Mucosa of descending colon (tissue), 3 donors: ENCODE measurements at regions not wholly inside any gene's neighbourhood (a gene's known extent, or its start where the extent isn't known, plus 50 kb on each side); places are given as distances from the start of the nearest gene placed in this dataset.
A peak's percentile ranks its signal among the peaks of the same experiment; 100 is the strongest.

ENCODE experiments used
- ATAC-seq: fragments of 200-7000 bp; cut with Tn5 transposase; one replicate; pipeline ENCODE4 v1.9.1; 2020; ENCODE audit warnings: mild to moderate bottlenecking, moderate library complexity
- DNase-seq, 3 donors: peaks; one replicate each; pipeline ENCODE4 v3.0.0-alpha.2; 2020
- H3K36me3 ChIP-seq: fragments of 200-600 bp; one replicate; pipeline ENCODE4 v1.8.0; 2021; ENCODE audit warnings: low read depth, mild to moderate bottlenecking
- H3K4me1 ChIP-seq: fragments of 200-600 bp; one replicate; pipeline ENCODE4 v1.8.0; 2021; ENCODE audit warnings: low read depth, mild to moderate bottlenecking
- H3K4me3 ChIP-seq: fragments of 200-600 bp; one replicate; pipeline ENCODE4 v1.8.0; 2021; ENCODE audit warnings: mild to moderate bottlenecking
- H3K9me3 ChIP-seq: fragments of 200-600 bp; one replicate; pipeline ENCODE4 v1.8.0; 2021; ENCODE audit warnings: mild to moderate bottlenecking
- CTCF ChIP-seq: fragments of 200-600 bp; IDR thresholded peaks from one replicate; pipeline ENCODE4 v1.8.0; 2022; ENCODE audit warnings: antibody characterized with exemption, mild to moderate bottlenecking
- intact Hi-C, 2 donors: fragments of 100-400 bp; cut with DNase I in 1 of 2; cut with micrococcal nuclease in 1 of 2; formaldehyde crosslinking; loops; one replicate each; pipeline versions ENCODE4 v1.11.0 to v1.11.1; 2022; cut with DNase I, micrococcal nuclease
- donor health status: DM: no; HTN: no; CAD: no; lungs with moderate emphysema.
- donor health status: DM: no; HTN: no; CAD: no.
- donor health status: DM: no; HTN: yes; CAD: no.

- intact Hi-C loops = no loop called here
- no peaks in the 10 kb centered on the region for H3K36me3 ChIP-seq
These were observed 51.4 kb upstream of the LRAT start for GRCh38 chr4:154692304-154692818.

More at GRCh38 chr4:154692304-154692818, 51.4 kb upstream of the LRAT start:
- H3K9me3 ChIP-seq = no peaks in the 10 kb centered on the region
- no peak for TF ChIP-seq CTCF
- no peak overlapping the region for H3K4me3 ChIP-seq
- peak in 1 of 3 donors; percentile 10 for DNase-seq
- no peaks in the 10 kb centered on the region for H3K4me1 ChIP-seq
- ATAC-seq = peak; percentile 55
